H1 (cell line): ENCODE measurements at regions not wholly inside any gene's neighbourhood (a gene's known extent, or its start where the extent isn't known, plus 50 kb on each side); places are given as distances from the start of the nearest gene placed in this dataset.

Experiments used
- CTCF ChIA-PET: fragments of 300-600 bp; sonication (Branson Sonifier 250); formaldehyde crosslinking; loops from one replicate; lab custom pipeline; 2021; ENCODE audit not compliant: partially characterized antibody; lab: Charles Lee
- POLR2A ChIA-PET: fragments of 300-600 bp; sonication (Branson Sonifier 250); formaldehyde crosslinking; loops from one replicate; lab custom pipeline; 2021; ENCODE audit warnings: inconsistent platforms; ENCODE audit not compliant: partially characterized antibody; lab: Charles Lee
- DNase-seq, 2 experiments: peaks; one replicate each; pipeline versions ENCODE4 v3.0.0 to v3.0.0-alpha.2; 2010 to 2022; ENCODE audit warnings: low spot score in 2 of 2, low read depth in 1 of 2, mixed read lengths in 1 of 2
- FAIRE-seq: peaks from 2 replicates; lab custom pipeline; 2011; peaks lifted over from hg19 to GRCh38; lab: Jason Lieb, UNC
- H2AFZ ChIP-seq: 2 replicates; pipeline ENCODE4 v1.8.1; 2012; ENCODE audit warnings: low read length, inconsistent platforms
- H2AK5ac ChIP-seq: 2 replicates; pipeline ENCODE4 v1.6.1; 2013; ENCODE audit warnings: low read depth, low read length
- H2BK120ac ChIP-seq: replicated peaks from 2 replicates; pipeline ENCODE3; 2013; ENCODE audit warnings: low read depth, low read length, inconsistent platforms
- H2BK12ac ChIP-seq: 2 replicates; pipeline ENCODE4 v1.6.1; 2013; ENCODE audit warnings: low read depth, low read length
- H2BK15ac ChIP-seq: 2 replicates; pipeline ENCODE4 v1.6.1; 2013; ENCODE audit warnings: low read length
- H2BK20ac ChIP-seq: 2 replicates; pipeline ENCODE4 v1.6.1; 2013; ENCODE audit warnings: low read length
- H2BK5ac ChIP-seq: 2 replicates; pipeline ENCODE4 v1.6.1; 2013; ENCODE audit warnings: low read depth, low read length
- H3K14ac ChIP-seq: 2 replicates; pipeline ENCODE4 v1.6.1; 2013; ENCODE audit warnings: inconsistent platforms; ENCODE audit not compliant: insufficient read length
- H3K18ac ChIP-seq: 2 replicates; pipeline ENCODE4 v1.6.1; 2013; ENCODE audit warnings: low read length; ENCODE audit errors: extremely low read depth
- H3K23ac ChIP-seq: 2 replicates; pipeline ENCODE4 v1.6.1; 2013; ENCODE audit warnings: inconsistent platforms; ENCODE audit not compliant: insufficient read length
- H3K23me2 ChIP-seq: 2 replicates; pipeline ENCODE4 v1.6.1; 2013; ENCODE audit warnings: low read depth, low read length
- H3K27ac ChIP-seq: 2 replicates; pipeline ENCODE4 v1.6.1; 2011; ENCODE audit warnings: low read depth, low read length, inconsistent platforms
- H3K27me3 ChIP-seq, 4 experiments: replicated peaks in 1 of 4; 1 replicate in 1 of 4; 2 replicates in 3 of 4; pipeline versions ENCODE4 v1.6.1 to v1.8.1; 2011 to 2013; ENCODE audit warnings: low read length in 3 of 4, mild to moderate bottlenecking in 3 of 4, inconsistent platforms in 2 of 4, mixed read lengths in 2 of 4, moderate library complexity in 1 of 4; ENCODE audit not compliant: control insufficient read depth in 3 of 4, insufficient read depth in 3 of 4; ENCODE audit errors: extremely low read depth in 1 of 4
- H3K36me3 ChIP-seq, 4 experiments: 2 replicates each; pipeline versions ENCODE4 v1.6.1 to v1.8.1; 2011 to 2013; ENCODE audit warnings: mild to moderate bottlenecking in 4 of 4, low read length in 3 of 4, moderate library complexity in 2 of 4, control low read depth in 1 of 4, inconsistent platforms in 1 of 4; ENCODE audit not compliant: insufficient read depth in 4 of 4, control insufficient read depth in 2 of 4
- H3K4ac ChIP-seq: replicated peaks from 2 replicates; pipeline ENCODE3; 2013; ENCODE audit warnings: low read length, low read depth, mixed read lengths, inconsistent platforms; ENCODE audit not compliant: insufficient read length
- H3K4me1 ChIP-seq, 4 experiments: replicated peaks in 1 of 4; 1 replicate in 1 of 4; 2 replicates in 3 of 4; pipeline versions ENCODE4 v1.6.1 to v1.8.1; 2011 to 2013; ENCODE audit warnings: low read length in 3 of 4, inconsistent platforms in 2 of 4, mixed read lengths in 1 of 4; ENCODE audit not compliant: insufficient read depth in 4 of 4, control insufficient read depth in 3 of 4
- H3K4me2 ChIP-seq, 2 experiments: 2 replicates each; pipeline versions ENCODE4 v1.6.1 to v1.8.1; 2011 to 2013; ENCODE audit warnings: low read depth in 2 of 2, low read length in 2 of 2, control low read depth in 1 of 2, inconsistent platforms in 1 of 2, mild to moderate bottlenecking in 1 of 2; ENCODE audit not compliant: insufficient read depth in 1 of 2
- H3K4me3 ChIP-seq, 4 experiments: fragments of 200-600, 300-600 bp in 1 of 4; sonication (generic), shearing (Covaris generic), sonication (Bioruptor Twin) in 1 of 4; 2 replicates each; pipeline versions ENCODE4 v1.5.1 to v1.8.1; 2011 to 2016; ENCODE audit warnings: low read length in 4 of 4, low read depth in 3 of 4, control low read depth in 2 of 4, inconsistent platforms in 2 of 4, mild to moderate bottlenecking in 2 of 4, mixed read lengths in 1 of 4, moderate library complexity in 1 of 4; ENCODE audit not compliant: insufficient read depth in 2 of 4; ENCODE audit errors: extremely low read depth in 1 of 4
- H3K56ac ChIP-seq: replicated peaks from 2 replicates; pipeline ENCODE3; 2013; ENCODE audit warnings: low read depth, mild to moderate bottlenecking, mixed read lengths, low read length, inconsistent platforms; ENCODE audit not compliant: insufficient read length
- H3K79me1 ChIP-seq: 2 replicates; pipeline ENCODE4 v1.6.1; 2013; ENCODE audit warnings: low read depth, low read length, control low read depth
- H3K79me2 ChIP-seq, 2 experiments: 2 replicates each; pipeline versions ENCODE4 v1.6.1 to v1.8.1; 2012 to 2013; ENCODE audit warnings: low read length in 2 of 2, mild to moderate bottlenecking in 2 of 2, inconsistent platforms in 1 of 2; ENCODE audit not compliant: insufficient read depth in 2 of 2, control insufficient read depth in 1 of 2
- H3K9ac ChIP-seq, 4 experiments: replicated peaks in 1 of 4; 1 replicate in 1 of 4; 2 replicates in 3 of 4; pipeline versions ENCODE4 v1.6.1 to v1.8.1; 2011 to 2013; ENCODE audit warnings: low read depth in 3 of 4, low read length in 3 of 4, control low read depth in 2 of 4, mild to moderate bottlenecking in 2 of 4, moderate library complexity in 2 of 4, inconsistent platforms in 1 of 4; ENCODE audit errors: extremely low read depth in 1 of 4
- H3K9me3 ChIP-seq, 2 experiments: 2 replicates each; pipeline versions ENCODE4 v1.6.1 to v1.8.1; 2012 to 2013; ENCODE audit warnings: mild to moderate bottlenecking in 2 of 2, moderate library complexity in 2 of 2, control low read depth in 1 of 2, inconsistent platforms in 1 of 2, low read depth in 1 of 2, low read length in 1 of 2, mixed read lengths in 1 of 2; ENCODE audit not compliant: insufficient read depth in 2 of 2
- H4K20me1 ChIP-seq, 2 experiments: replicated peaks in 1 of 2; 2 replicates each; pipeline versions ENCODE3 to v1.8.1; 2011 to 2013; ENCODE audit warnings: inconsistent platforms in 2 of 2, low read length in 2 of 2, mild to moderate bottlenecking in 1 of 2; ENCODE audit not compliant: insufficient read depth in 2 of 2, control insufficient read depth in 1 of 2
- H4K5ac ChIP-seq: 2 replicates; pipeline ENCODE4 v1.6.1; 2013; ENCODE audit warnings: low read length, low read depth, mixed read lengths, inconsistent platforms; ENCODE audit not compliant: insufficient read length
- H4K8ac ChIP-seq: 2 replicates; pipeline ENCODE4 v1.8.0; 2013; ENCODE audit warnings: mild to moderate bottlenecking, moderate library complexity, low read length, inconsistent platforms; ENCODE audit not compliant: insufficient read depth; ENCODE audit errors: extremely low read depth
- H4K91ac ChIP-seq: replicated peaks from 2 replicates; pipeline ENCODE3; 2013; ENCODE audit warnings: low read length, mixed read lengths, inconsistent platforms; ENCODE audit not compliant: insufficient read length
- RBBP5 ChIP-seq: IDR thresholded peaks from 2 replicates; pipeline ENCODE4 v1.7.1; 2012; ENCODE audit warnings: low read depth, mild to moderate bottlenecking, inconsistent platforms, low read length, moderate library complexity, borderline replicate concordance
- ZNF274 ChIP-seq: IDR thresholded peaks from 2 replicates; pipeline ENCODE4 v1.7.0; 2012; ENCODE audit warnings: low read length, borderline replicate concordance; ENCODE audit errors: extremely low read depth
- WGBS, 2 experiments: shearing (Covaris generic) in 1 of 2; methylation state at CpG; one replicate each; pipeline versions ENCODE4 v1.1.6 to v1.1.7; 2013 to 2015; ENCODE audit warnings: low lambda C conversion rate in 2 of 2, mixed read lengths in 2 of 2, inconsistent platforms in 1 of 2, low coverage in 1 of 2, missing lambda C conversion rate in 1 of 2; ENCODE audit not compliant: insufficient replicate concordance in 2 of 2, insufficient coverage in 1 of 2, insufficient read length in 1 of 2; ENCODE audit errors: extremely low coverage in 1 of 2, missing lambda C conversion rate in 1 of 2; 5-methylcytosine and 5-hydroxymethylcytosine counted together

- CTCF ChIA-PET: interaction anchor here (0.7 to 1.1 kb wide), 2 partner anchors 17 to 109 kb away, joined by 3 read pairs; no protein-coding TSS in a partner anchor
- H3K27ac ChIP-seq: no peak overlapping the region
- no peak overlapping the region for H3K23ac ChIP-seq
- TF ChIP-seq RBBP5 (no peak), ZNF274 (no peak)
These were observed 207.9 kb upstream of the NT5C1B start for GRCh38 chr2:18797133-18797845.

More at GRCh38 chr2:18797133-18797845, 207.9 kb upstream of the NT5C1B start:
- DNase-seq (no peak), FAIRE-seq (no peak)
- Histone ChIP-seq H3K9ac (no peak overlapping the region), H3K4me1 (no peaks in the 10 kb centered on the region), H2BK120ac (no peak overlapping the region), H2AFZ (no peak overlapping the region), H3K79me1 (no peaks in the 10 kb centered on the region), H3K18ac (no peak overlapping the region), H3K4ac (no peak overlapping the region), H2BK5ac (no peak overlapping the region), H3K79me2 (no peaks in the 10 kb centered on the region), H2BK20ac (no peak overlapping the region), H3K23me2 (no peaks in the 10 kb centered on the region), H2AK5ac (no peak overlapping the region), H3K4me2 (no peak overlapping the region), H4K5ac (no peak overlapping the region), H3K9me3 (no peaks in the 10 kb centered on the region), H4K20me1 (no peaks in the 10 kb centered on the region), H2BK12ac (no peak overlapping the region), H3K56ac (no peak overlapping the region), H3K27me3 (no peaks in the 10 kb centered on the region), H2BK15ac (no peak overlapping the region), H4K91ac (no peak overlapping the region), H3K4me3 (no peak overlapping the region), H4K8ac (no peak overlapping the region), H3K14ac (no peak overlapping the region), H3K36me3 (no peaks in the 10 kb centered on the region)
- POLR2A ChIA-PET: no interaction called here
- WGBS, 2 experiments: 90% methylated on average over 3 of the region's 3 CpGs; no CpG with 5 or more reads in 1 of the 2 experiments
